ENCODE measurements at regions not wholly inside any gene's neighbourhood (a gene's known extent, or its start where the extent isn't known, plus 50 kb on each side); places are given as distances from the start of the nearest gene placed in this dataset.
"Not testable (repeated sequence)": the region's sequence is repeated elsewhere in the genome, so short reads cannot be mapped to it uniquely, and the experiment has no call there.

GRCh38 chr5:121100931-121101330 is 636.8 kb downstream of the PRR16 start:
- no peak overlapping the region for H3K4me3 Mint-ChIP-seq
- no peak for DNase-seq
- no peak for ATAC-seq
- no peak overlapping the region for H3K27ac Mint-ChIP-seq
- no peaks in the 10 kb centered on the region for H3K9me3 ChIP-seq (ENCODE audit: control insufficient read depth in 2 of 3, low read length in 3 of 3)
- H3K27me3 ChIP-seq (ENCODE audit: control insufficient read depth in 2 of 2, insufficient read depth in 2 of 2, low read length in 2 of 2), result no peaks in the 10 kb centered on the region
- peaks cover 0 to 11% (median 0%) of the 10 kb centered on the region in 11 donors for H3K9me3 Mint-ChIP-seq
- no peaks in the 10 kb centered on the region for H3K4me1 ChIP-seq (ENCODE audit: control insufficient read depth in 2 of 2, insufficient read depth in 2 of 2, low read length in 2 of 2)
- ChIA-PET CTCF (no interaction called here), POLR2A (no interaction called here)
- H3K4me1 Mint-ChIP-seq, result no peaks in the 10 kb centered on the region
- H3K4me3 ChIP-seq (ENCODE audit: low read length), result no peak overlapping the region
- no peak overlapping the region for H3K27ac ChIP-seq (ENCODE audit: low read depth, low read length)
- intact Hi-C loops (cut with micrococcal nuclease), result no loop called here
- H3K36me3 Mint-ChIP-seq, result no peaks in the 10 kb centered on the region
- no peaks in the 10 kb centered on the region for H3K27me3 Mint-ChIP-seq
- H3K36me3 ChIP-seq (ENCODE audit: control insufficient read depth in 2 of 3, insufficient read depth in 3 of 3, low read length in 3 of 3), result no peaks in the 10 kb centered on the region

GRCh38 chr5:121105921-121106320 is 641.8 kb downstream of the PRR16 start:
- Mint-ChIP-seq H3K4me3 (no peak overlapping the region), H3K36me3 (no peaks in the 10 kb centered on the region), H3K4me1 (no peaks in the 10 kb centered on the region), H3K27ac (no peak overlapping the region), H3K27me3 (no peaks in the 10 kb centered on the region), H3K9me3 (peaks cover 0 to 6% (median 0%) of the 10 kb centered on the region in 11 donors)
- ChIA-PET POLR2A (no interaction called here), CTCF (no interaction called here)
- ATAC-seq (no peak), DNase-seq (no peak)
- intact Hi-C loops (cut with micrococcal nuclease), result no loop called here
- no peak overlapping the region for H3K27ac ChIP-seq (ENCODE audit: low read depth, low read length)
- H3K9me3 ChIP-seq (ENCODE audit: control insufficient read depth in 2 of 3, low read length in 3 of 3), result no peaks in the 10 kb centered on the region
- no peaks in the 10 kb centered on the region for H3K4me1 ChIP-seq (ENCODE audit: control insufficient read depth in 2 of 2, insufficient read depth in 2 of 2, low read length in 2 of 2)
- no peaks in the 10 kb centered on the region for H3K36me3 ChIP-seq (ENCODE audit: control insufficient read depth in 2 of 3, insufficient read depth in 3 of 3, low read length in 3 of 3)
- H3K27me3 ChIP-seq (ENCODE audit: control insufficient read depth in 2 of 2, insufficient read depth in 2 of 2, low read length in 2 of 2), result no peaks in the 10 kb centered on the region
- no peak overlapping the region for H3K4me3 ChIP-seq (ENCODE audit: low read length)

- CTCF ChIA-PET; H3K4me3 ChIP-seq (ENCODE audit: low read length); POLR2A ChIA-PET; H3K27me3 ChIP-seq (ENCODE audit: control insufficient read depth in 2 of 2, insufficient read depth in 2 of 2, low read length in 2 of 2); H3K27ac Mint-ChIP-seq; H3K4me1 Mint-ChIP-seq; intact Hi-C loops (cut with micrococcal nuclease); H3K36me3 Mint-ChIP-seq; H3K9me3 Mint-ChIP-seq; H3K9me3 ChIP-seq (ENCODE audit: control insufficient read depth in 2 of 3, low read length in 3 of 3); H3K36me3 ChIP-seq (ENCODE audit: control insufficient read depth in 2 of 3, insufficient read depth in 3 of 3, low read length in 3 of 3); ATAC-seq; DNase-seq; H3K27me3 Mint-ChIP-seq; H3K4me1 ChIP-seq (ENCODE audit: control insufficient read depth in 2 of 2, insufficient read depth in 2 of 2, low read length in 2 of 2); H3K4me3 Mint-ChIP-seq; H3K27ac ChIP-seq (ENCODE audit: low read depth, low read length): not testable (repeated sequence)
Observed at GRCh38 chr5:121106721-121107690, 642.9 kb downstream of the PRR16 start.

GRCh38 chr5:121108725-121109124 is 644.6 kb downstream of the PRR16 start:
- Mint-ChIP-seq H3K27me3 (no peaks in the 10 kb centered on the region), H3K27ac (no peak overlapping the region), H3K9me3 (peaks cover 0 to 6% (median 0%) of the 10 kb centered on the region in 11 donors), H3K4me3 (no peak overlapping the region), H3K4me1 (no peaks in the 10 kb centered on the region), H3K36me3 (no peaks in the 10 kb centered on the region)
- intact Hi-C loops (cut with micrococcal nuclease), result no loop called here
- ChIA-PET POLR2A (no interaction called here), CTCF (no interaction called here)
- H3K27ac ChIP-seq (ENCODE audit: low read depth, low read length), result no peak overlapping the region
- ATAC-seq (no peak), DNase-seq (no peak)
- H3K27me3 ChIP-seq (ENCODE audit: control insufficient read depth in 2 of 2, insufficient read depth in 2 of 2, low read length in 2 of 2), result no peaks in the 10 kb centered on the region
- H3K9me3 ChIP-seq (ENCODE audit: control insufficient read depth in 2 of 3, low read length in 3 of 3), result no peaks in the 10 kb centered on the region
- H3K36me3 ChIP-seq (ENCODE audit: control insufficient read depth in 2 of 3, insufficient read depth in 3 of 3, low read length in 3 of 3), result no peaks in the 10 kb centered on the region
- H3K4me3 ChIP-seq (ENCODE audit: low read length), result no peak overlapping the region
- no peaks in the 10 kb centered on the region for H3K4me1 ChIP-seq (ENCODE audit: control insufficient read depth in 2 of 2, insufficient read depth in 2 of 2, low read length in 2 of 2)

GRCh38 chr5:121109817-121110216 is 645.7 kb downstream of the PRR16 start:
- Histone ChIP-seq H3K36me3 (ENCODE audit: control insufficient read depth in 2 of 3, insufficient read depth in 3 of 3, low read length in 3 of 3) (no peaks in the 10 kb centered on the region), H3K27me3 (ENCODE audit: control insufficient read depth in 2 of 2, insufficient read depth in 2 of 2, low read length in 2 of 2) (no peaks in the 10 kb centered on the region), H3K27ac (ENCODE audit: low read depth, low read length) (no peak overlapping the region), H3K4me1 (ENCODE audit: control insufficient read depth in 2 of 2, insufficient read depth in 2 of 2, low read length in 2 of 2) (no peaks in the 10 kb centered on the region), H3K4me3 (ENCODE audit: low read length) (no peak overlapping the region), H3K9me3 (ENCODE audit: control insufficient read depth in 2 of 3, low read length in 3 of 3) (no peaks in the 10 kb centered on the region)
- H3K27me3 Mint-ChIP-seq, result no peaks in the 10 kb centered on the region
- intact Hi-C loops (cut with micrococcal nuclease), result no loop called here
- ChIA-PET CTCF (no interaction called here), POLR2A (no interaction called here)
- H3K4me3 Mint-ChIP-seq, result no peak overlapping the region
- H3K9me3 Mint-ChIP-seq, result peaks cover 0 to 9% (median 2%) of the 10 kb centered on the region in 11 donors
- H3K36me3 Mint-ChIP-seq, result no peaks in the 10 kb centered on the region
- no peak overlapping the region for H3K27ac Mint-ChIP-seq
- no peaks in the 10 kb centered on the region for H3K4me1 Mint-ChIP-seq
- DNase-seq (no peak), ATAC-seq (no peak)

- peaks cover 0 to 7% (median 0%) of the 10 kb centered on the region in 11 donors for H3K9me3 Mint-ChIP-seq
- H3K36me3 Mint-ChIP-seq, result peaks cover 0 to under 1% (median 0%) of the 10 kb centered on the region in 5 donors
- Histone ChIP-seq H3K9me3 (ENCODE audit: control insufficient read depth in 2 of 3, low read length in 3 of 3) (no peaks in the 10 kb centered on the region), H3K27me3 (ENCODE audit: control insufficient read depth in 2 of 2, insufficient read depth in 2 of 2, low read length in 2 of 2) (no peaks in the 10 kb centered on the region), H3K4me3 (ENCODE audit: low read length) (no peak overlapping the region), H3K4me1 (ENCODE audit: control insufficient read depth in 2 of 2, insufficient read depth in 2 of 2, low read length in 2 of 2) (no peaks in the 10 kb centered on the region), H3K36me3 (ENCODE audit: control insufficient read depth in 2 of 3, insufficient read depth in 3 of 3, low read length in 3 of 3) (no peaks in the 10 kb centered on the region), H3K27ac (ENCODE audit: low read depth, low read length) (no peak overlapping the region)
- ChIA-PET POLR2A (no interaction called here), CTCF (no interaction called here)
- no peak overlapping the region for H3K4me3 Mint-ChIP-seq
- no peak for DNase-seq
- H3K4me1 Mint-ChIP-seq, result no peaks in the 10 kb centered on the region
- no peak overlapping the region for H3K27ac Mint-ChIP-seq
- intact Hi-C loops (cut with micrococcal nuclease), result no loop called here
- no peaks in the 10 kb centered on the region for H3K27me3 Mint-ChIP-seq
- ATAC-seq, result no peak
Observed at GRCh38 chr5:121121786-121122185, 657.7 kb downstream of the PRR16 start.

GRCh38 chr5:121138495-121138907 is 674.4 kb downstream of the PRR16 start:
- ATAC-seq (no peak), DNase-seq (no peak)
- no peak overlapping the region for H3K27ac Mint-ChIP-seq
- no peaks in the 10 kb centered on the region for H3K27me3 Mint-ChIP-seq
- no peak overlapping the region for H3K4me3 Mint-ChIP-seq
- POLR2A ChIA-PET, result no interaction called here
- Histone ChIP-seq H3K4me1 (ENCODE audit: control insufficient read depth in 2 of 2, insufficient read depth in 2 of 2, low read length in 2 of 2) (no peaks in the 10 kb centered on the region), H3K27me3 (ENCODE audit: control insufficient read depth in 2 of 2, insufficient read depth in 2 of 2, low read length in 2 of 2) (no peaks in the 10 kb centered on the region), H3K27ac (ENCODE audit: low read depth, low read length) (no peak overlapping the region), H3K4me3 (ENCODE audit: low read length) (no peak overlapping the region), H3K36me3 (ENCODE audit: control insufficient read depth in 2 of 3, insufficient read depth in 3 of 3, low read length in 3 of 3) (no peaks in the 10 kb centered on the region), H3K9me3 (ENCODE audit: control insufficient read depth in 2 of 3, low read length in 3 of 3) (no peaks in the 10 kb centered on the region)
- no peaks in the 10 kb centered on the region for H3K36me3 Mint-ChIP-seq
- H3K9me3 Mint-ChIP-seq, result peaks cover 0 to 13% (median 6%) of the 10 kb centered on the region in 11 donors
- H3K4me1 Mint-ChIP-seq, result no peaks in the 10 kb centered on the region
- CTCF ChIA-PET, result no interaction called here
- intact Hi-C loops (cut with micrococcal nuclease), result no loop called here

Measured in naive thymus-derived CD4-positive, alpha-beta T cell (primary cell).